GM23338 (cell line): ENCODE measurements at regions not wholly inside any gene's neighbourhood (a gene's known extent, or its start where the extent isn't known, plus 50 kb on each side); places are given as distances from the start of the nearest gene placed in this dataset.

Source experiments
- ATAC-seq: fragments of 200-7000 bp; cut with Tn5 transposase; 3 replicates; pipeline ENCODE4 v1.9.1; 2020
- DNase-seq: peaks from one replicate; pipeline ENCODE4 v3.0.0-alpha.2; 2015; ENCODE audit warnings: low spot score
- H2AFZ ChIP-seq: fragments of 200-600 bp; sonication (generic); 2 replicates; pipeline ENCODE4 v1.8.0; 2016; ENCODE audit warnings: antibody characterized with exemption, mild to moderate bottlenecking, moderate library complexity
- H3F3A ChIP-seq: fragments of 200-600 bp; sonication (generic); replicated peaks from 2 replicates; pipeline ENCODE4 v1.8.0; 2017; ENCODE audit warnings: antibody characterized with exemption, mixed run types, low read depth
- H3K27ac ChIP-seq: fragments of 200-600 bp; sonication (generic); 2 replicates; pipeline ENCODE4 v1.6.1; 2016; ENCODE audit warnings: low read depth
- H3K27me3 ChIP-seq: fragments of 200-600 bp; sonication (generic); 2 replicates; pipeline ENCODE4 v1.8.0; 2016; ENCODE audit warnings: mild to moderate bottlenecking, mixed run types, moderate library complexity; ENCODE audit not compliant: insufficient read depth
- H3K36me3 ChIP-seq: fragments of 200-600 bp; sonication (generic); 2 replicates; pipeline ENCODE4 v1.8.0; 2016; ENCODE audit warnings: mild to moderate bottlenecking; ENCODE audit not compliant: insufficient read depth
- H3K4me1 ChIP-seq: fragments of 200-600 bp; sonication (generic); 2 replicates; pipeline ENCODE4 v1.8.0; 2016; ENCODE audit warnings: mild to moderate bottlenecking, moderate library complexity; ENCODE audit not compliant: insufficient read depth
- H3K4me2 ChIP-seq: fragments of 200-600 bp; sonication (generic); 2 replicates; pipeline ENCODE4 v1.7.1; 2017; ENCODE audit warnings: mixed run types
- H3K4me3 ChIP-seq: fragments of 200-600 bp; sonication (generic); 2 replicates; pipeline ENCODE4 v1.6.1; 2016; ENCODE audit warnings: mixed run types
- H3K79me2 ChIP-seq: fragments of 200-600 bp; sonication (generic); replicated peaks from 2 replicates; pipeline ENCODE4 v1.8.0; 2017; ENCODE audit warnings: mild to moderate bottlenecking; ENCODE audit not compliant: insufficient read depth
- H3K9me2 ChIP-seq: fragments of 200-600 bp; sonication (generic); 2 replicates; pipeline ENCODE4 v1.8.0; 2017; ENCODE audit not compliant: insufficient read depth
- H4K20me1 ChIP-seq: fragments of 200-600 bp; sonication (generic); replicated peaks from 2 replicates; pipeline ENCODE4 v1.8.0; 2017; ENCODE audit warnings: mild to moderate bottlenecking; ENCODE audit not compliant: insufficient read depth
- H3K27ac Mint-ChIP-seq: 2 replicates; pipeline ENCODE4 v1.8.0; 2020; ENCODE audit warnings: inconsistent platforms, mild to moderate bottlenecking, moderate library complexity, mixed read lengths
- H3K27me3 Mint-ChIP-seq: 3 replicates; pipeline ENCODE4 v1.8.0; 2022; ENCODE audit warnings: low read depth, mild to moderate bottlenecking, moderate library complexity, mixed read lengths, inconsistent platforms; ENCODE audit not compliant: insufficient read depth, poor library complexity
- H3K36me3 Mint-ChIP-seq: 3 replicates; pipeline ENCODE4 v1.8.0; 2021; ENCODE audit warnings: low read depth, mild to moderate bottlenecking, inconsistent platforms, moderate library complexity, mixed read lengths
- H3K4me1 Mint-ChIP-seq: 3 replicates; pipeline ENCODE4 v1.8.0; 2020; ENCODE audit warnings: mild to moderate bottlenecking, inconsistent platforms, mixed read lengths
- H3K4me3 Mint-ChIP-seq: 3 replicates; pipeline ENCODE4 v1.8.0; 2021; ENCODE audit warnings: moderate library complexity, mild to moderate bottlenecking, inconsistent platforms, mixed read lengths
- H3K9me3 Mint-ChIP-seq: 3 replicates; pipeline ENCODE4 v1.8.0; 2020; ENCODE audit warnings: moderate library complexity, mild to moderate bottlenecking, inconsistent platforms, mixed read lengths
- CREB1 ChIP-seq: fragments of 250-450 bp; sonication (Bioruptor Pico); IDR thresholded peaks from 2 replicates; pipeline ENCODE4 v1.5.0; 2020; ENCODE audit warnings: low read depth, mild to moderate bottlenecking, moderate library complexity
- CTCF ChIP-seq, 2 experiments: fragments of 200-600 bp in 1 of 2; sonication (generic) in 1 of 2; conservative IDR thresholded peaks; 2 replicates each; pipeline versions ENCODE4 v1.5.1 to v1.6.1; 2016 to 2017; ENCODE audit warnings: antibody characterized with exemption in 2 of 2, low read depth in 2 of 2, mild to moderate bottlenecking in 2 of 2, moderate library complexity in 1 of 2
- EZH2 ChIP-seq: fragments of 200-600 bp; sonication (generic); IDR thresholded peaks from one replicate; pipeline ENCODE4 v1.8.0; 2017; ENCODE audit warnings: antibody characterized with exemption, mild to moderate bottlenecking, low read depth; ENCODE audit not compliant: unreplicated experiment
- JUNB ChIP-seq: IDR thresholded peaks from one replicate; pipeline ENCODE4 v1.6.1; 2016; ENCODE audit warnings: antibody characterized with exemption; ENCODE audit not compliant: unreplicated experiment
- REST ChIP-seq: IDR thresholded peaks from one replicate; pipeline ENCODE4 v1.6.1; 2018; ENCODE audit warnings: antibody characterized with exemption; ENCODE audit not compliant: unreplicated experiment
- STAT1 ChIP-seq: IDR thresholded peaks from one replicate; pipeline ENCODE4 v1.6.1; 2016; ENCODE audit warnings: antibody characterized with exemption; ENCODE audit not compliant: unreplicated experiment
- ZNF114 ChIP-seq: fragments of 250-450 bp; sonication (Bioruptor Pico); IDR thresholded peaks from 2 replicates; pipeline ENCODE4 v1.5.0; 2020; ENCODE audit warnings: mild to moderate bottlenecking, moderate library complexity
- ZNF331 ChIP-seq: fragments of 250-450 bp; sonication (Bioruptor Pico); IDR thresholded peaks from 2 replicates; pipeline ENCODE4 v1.5.0; 2020; ENCODE audit warnings: low read depth, mild to moderate bottlenecking, moderate library complexity
- ZNF462 ChIP-seq: fragments of 250-450 bp; sonication (Bioruptor Pico); IDR thresholded peaks from 2 replicates; pipeline ENCODE4 v1.5.0; 2020; ENCODE audit warnings: mild to moderate bottlenecking, moderate library complexity

- H3K36me3 Mint-ChIP-seq: no peaks in the 10 kb centered on the region
- ATAC-seq (no peak), DNase-seq (no peak)
- no peaks in the 10 kb centered on the region for H3K36me3 ChIP-seq
- no peak overlapping the region for H3K4me3 ChIP-seq
- H3K9me2 ChIP-seq: no peaks in the 10 kb centered on the region
- no peaks in the 10 kb centered on the region for H3F3A ChIP-seq
- H3K27ac Mint-ChIP-seq: no peak overlapping the region
- no peak overlapping the region for H3K4me2 ChIP-seq
- TF ChIP-seq ZNF331 (CRISPR knock-in tag) (no peak), EZH2 (no peak), ZNF462 (CRISPR knock-in tag) (no peak), STAT1 (no peak), CTCF (conservative IDR thresholded peaks at IDR 0.05; ENCODE audit: low read depth in 2 of 2) (no peak), CREB1 (CRISPR knock-in tag) (no peak), ZNF114 (CRISPR knock-in tag) (no peak), REST (no peak), JUNB (no peak)
- no peaks in the 10 kb centered on the region; the same call in 1 of the 2 replicates for H3K4me1 ChIP-seq
- H2AFZ ChIP-seq: no peak overlapping the region
- no peaks in the 10 kb centered on the region for H3K27me3 ChIP-seq
- peaks cover 2% of the 10 kb centered on the region; the same call in 1 of the 3 replicates for H3K4me1 Mint-ChIP-seq
- H4K20me1 ChIP-seq: no peaks in the 10 kb centered on the region
- no peak overlapping the region for H3K27ac ChIP-seq
- peaks cover 2% of the 10 kb centered on the region for H3K27me3 Mint-ChIP-seq
- H3K79me2 ChIP-seq: no peaks in the 10 kb centered on the region
- no peak overlapping the region for H3K4me3 Mint-ChIP-seq
- peaks cover 10% of the 10 kb centered on the region; the same call in 1 of the 3 replicates for H3K9me3 Mint-ChIP-seq
These were observed 92.3 kb upstream of the IVNS1ABP start for GRCh38 chr1:185409345-185409744.
